Nephron (organoid): ENCODE measurements at regions not wholly inside any gene's neighbourhood (a gene's known extent, or its start where the extent isn't known, plus 50 kb on each side); places are given as distances from the start of the nearest gene placed in this dataset.
A peak's percentile ranks its signal among the peaks of the same experiment; 100 is the strongest.
"Not testable (repeated sequence)": the region's sequence is repeated elsewhere in the genome, so short reads cannot be mapped to it uniquely, and the experiment has no call there.

Experiments
- H3K27ac Mint-ChIP-seq, 3 experiments: 2 replicates each; pipeline ENCODE4 v1.8.0; 2020; ENCODE audit warnings: mixed read lengths in 3 of 3, mild to moderate bottlenecking in 2 of 3, moderate library complexity in 1 of 3
- H3K27me3 Mint-ChIP-seq: 2 replicates; pipeline ENCODE4 v1.8.0; 2021; ENCODE audit warnings: low read depth, mild to moderate bottlenecking, moderate library complexity, mixed read lengths
- H3K36me3 Mint-ChIP-seq: 2 replicates; pipeline ENCODE4 v1.8.0; 2020; ENCODE audit warnings: low read depth, mixed read lengths
- H3K4me1 Mint-ChIP-seq: 2 replicates; pipeline ENCODE4 v1.8.0; 2020; ENCODE audit warnings: mixed read lengths
- H3K4me3 Mint-ChIP-seq, 3 experiments: 2 replicates each; pipeline ENCODE4 v1.8.0; 2020; ENCODE audit warnings: mild to moderate bottlenecking in 3 of 3, mixed read lengths in 3 of 3, moderate library complexity in 2 of 3
- H3K9me3 Mint-ChIP-seq: 2 replicates; pipeline ENCODE4 v1.8.0; 2020; ENCODE audit warnings: mixed read lengths
- CTCF ChIP-seq, 3 experiments: fragments of 200-600 bp; sonication (generic); IDR thresholded peaks; one replicate each; pipeline ENCODE4 v1.5.0; 2021; ENCODE audit warnings: antibody characterized with exemption in 3 of 3; ENCODE audit not compliant: unreplicated experiment in 3 of 3

- no peak overlapping the region for H3K27ac Mint-ChIP-seq
- no peaks in the 10 kb centered on the region for H3K27me3 Mint-ChIP-seq
- H3K4me3 Mint-ChIP-seq = no peak overlapping the region
- TF ChIP-seq CTCF (IDR thresholded peaks at IDR 0.05; ENCODE audit: unreplicated experiment in 3 of 3) = no peak
- peaks cover 16% of the 10 kb centered on the region for H3K9me3 Mint-ChIP-seq
- no peaks in the 10 kb centered on the region for H3K4me1 Mint-ChIP-seq
- peaks cover under 1% of the 10 kb centered on the region for H3K36me3 Mint-ChIP-seq
Observed at GRCh38 chr11:97078443-97078842, 688.6 kb downstream of the JRKL start.

DNA sequence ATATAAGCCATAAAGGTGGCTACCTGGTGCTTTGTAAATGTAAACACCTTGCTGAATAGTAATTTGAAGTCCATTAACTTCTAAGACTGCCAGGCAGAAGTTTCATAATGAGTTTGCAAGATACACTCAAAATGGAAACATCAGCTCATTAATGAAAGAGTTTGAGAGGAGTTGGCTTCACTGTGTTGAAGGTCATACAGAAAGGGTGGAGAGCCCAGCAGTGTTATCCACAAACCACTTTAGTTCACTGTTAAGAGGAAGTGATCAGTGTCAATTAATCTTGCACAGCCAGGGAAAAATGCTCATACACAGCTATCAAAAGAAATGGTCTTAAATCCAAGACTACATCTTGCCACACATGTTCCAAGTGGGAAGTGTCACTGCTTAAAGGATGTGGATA lies 689.4 kb downstream of the JRKL start:
- no peak for TF ChIP-seq CTCF (IDR thresholded peaks at IDR 0.05; ENCODE audit: unreplicated experiment in 3 of 3)
- H3K4me1 Mint-ChIP-seq = no peaks in the 10 kb centered on the region
- H3K4me3 Mint-ChIP-seq = no peak overlapping the region
- H3K36me3 Mint-ChIP-seq = no peaks in the 10 kb centered on the region
- no peak overlapping the region for H3K27ac Mint-ChIP-seq
- H3K27me3 Mint-ChIP-seq = no peaks in the 10 kb centered on the region
- peaks cover 11% of the 10 kb centered on the region for H3K9me3 Mint-ChIP-seq

DNA sequence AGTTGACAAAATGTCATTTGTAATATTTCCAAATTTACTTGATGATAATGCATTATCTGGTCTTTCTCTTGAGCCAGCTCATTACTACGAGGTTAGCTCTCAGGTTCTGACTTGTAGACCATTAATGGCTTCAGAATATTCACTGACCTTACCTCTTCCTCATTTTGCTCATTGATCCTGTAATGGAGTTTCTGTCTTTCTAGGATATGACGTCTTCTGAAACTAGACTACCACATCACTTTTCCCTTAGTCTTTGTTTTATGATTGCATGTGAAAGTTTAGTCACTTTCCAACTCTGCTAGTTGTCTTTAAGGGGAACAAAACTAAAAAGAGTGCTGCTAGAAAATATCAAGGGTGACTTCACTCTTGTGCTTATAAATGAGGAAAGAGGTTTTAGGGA lies 697.6 kb downstream of the JRKL start:
- no peak overlapping the region for H3K4me3 Mint-ChIP-seq
- H3K9me3 Mint-ChIP-seq = peaks cover under 1% of the 10 kb centered on the region
- no peak overlapping the region for H3K27ac Mint-ChIP-seq
- H3K4me1 Mint-ChIP-seq = peaks cover 5% of the 10 kb centered on the region
- H3K36me3 Mint-ChIP-seq = no peaks in the 10 kb centered on the region
- H3K27me3 Mint-ChIP-seq = no peaks in the 10 kb centered on the region
- TF ChIP-seq CTCF (IDR thresholded peaks at IDR 0.05; ENCODE audit: unreplicated experiment in 3 of 3) = no peak

DNA sequence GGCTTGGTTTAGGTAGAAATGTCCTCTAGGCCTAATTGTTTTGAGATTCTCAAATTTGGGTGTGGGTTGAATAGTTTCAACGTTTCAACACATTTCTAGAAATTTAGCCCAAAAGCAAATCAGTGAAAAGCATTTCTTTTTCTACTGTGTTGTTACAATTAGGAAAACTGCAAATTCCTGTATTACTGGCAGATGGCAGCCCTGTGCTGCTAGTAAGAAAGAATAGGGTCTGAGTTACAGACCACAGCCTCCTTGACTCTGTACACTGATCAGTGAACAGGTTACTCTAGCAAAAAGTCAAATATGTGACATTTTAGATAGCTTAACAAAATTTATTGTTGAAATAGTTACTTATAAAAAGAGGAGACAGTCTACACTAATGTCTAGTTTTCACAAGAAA lies 703.0 kb downstream of the JRKL start:
- Mint-ChIP-seq H3K27ac (peak overlapping the region in 1 of 3 experiments; percentile 17), H3K9me3 (no peaks in the 10 kb centered on the region), H3K27me3 (no peaks in the 10 kb centered on the region), H3K4me3 (no peak overlapping the region), H3K4me1 (no peaks in the 10 kb centered on the region), H3K36me3 (no peaks in the 10 kb centered on the region)
- TF ChIP-seq CTCF (IDR thresholded peaks at IDR 0.05; ENCODE audit: unreplicated experiment in 3 of 3) = peak; percentile 58 to 68 (median 60)

DNA sequence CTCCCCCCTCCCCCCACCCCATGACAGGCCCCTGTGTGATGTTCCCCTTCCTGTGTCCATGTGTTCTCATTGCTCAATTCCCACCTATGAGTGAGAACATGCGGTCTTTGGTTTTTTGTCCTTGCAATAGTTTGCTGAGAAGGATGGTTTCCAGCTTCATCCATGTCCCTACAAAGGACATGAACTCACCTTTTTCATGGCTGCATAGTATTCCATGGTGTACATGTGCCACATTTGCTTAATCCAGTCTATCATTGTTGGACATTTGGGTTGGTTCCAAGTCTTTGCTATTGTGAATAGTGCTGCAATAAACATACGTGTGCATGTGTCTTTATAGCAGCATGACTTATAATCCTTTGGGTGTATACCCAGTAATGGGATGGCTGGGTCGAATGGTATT lies 712.4 kb downstream of the JRKL start:
- H3K4me1 Mint-ChIP-seq, H3K36me3 Mint-ChIP-seq, H3K27ac Mint-ChIP-seq, H3K4me3 Mint-ChIP-seq, H3K27me3 Mint-ChIP-seq: not testable (repeated sequence)
- H3K9me3 Mint-ChIP-seq = peaks cover 23% of the 10 kb centered on the region

- Mint-ChIP-seq H3K27ac (no peak overlapping the region), H3K9me3 (peaks cover 8% of the 10 kb centered on the region), H3K4me3 (no peak overlapping the region), H3K27me3 (no peaks in the 10 kb centered on the region), H3K4me1 (peaks cover 1% of the 10 kb centered on the region), H3K36me3 (no peaks in the 10 kb centered on the region)
- no peak for TF ChIP-seq CTCF (IDR thresholded peaks at IDR 0.05; ENCODE audit: unreplicated experiment in 3 of 3)
Observed at GRCh38 chr11:97107604-97108003, 717.8 kb downstream of the JRKL start.
